Vagina (tissue), 2 donors: ENCODE measurements at regions not wholly inside any gene's neighbourhood (a gene's known extent, or its start where the extent isn't known, plus 50 kb on each side); places are given as distances from the start of the nearest gene placed in this dataset.

ENCODE experiments used
- DNase-seq, 2 donors: peaks; one replicate each; pipeline ENCODE4 v3.0.0-alpha.2; 2017; ENCODE audit errors: extremely low spot score in 2 of 2
- H3K27ac ChIP-seq: fragments of 200-600 bp; sonication (generic); one replicate; pipeline ENCODE4 v1.5.1; 2019
- H3K27me3 ChIP-seq: fragments of 200-600 bp; sonication (generic); one replicate; pipeline ENCODE4 v1.5.1; 2019
- H3K36me3 ChIP-seq, 2 donors: fragments of 200-600 bp; sonication (generic); one replicate each; pipeline ENCODE4 v1.5.1; 2017 to 2019
- H3K4me1 ChIP-seq: fragments of 200-600 bp; sonication (generic); one replicate; pipeline ENCODE4 v1.5.1; 2019
- H3K4me3 ChIP-seq, 2 donors: fragments of 200-600 bp; sonication (generic); 1 replicate in 1 of 2; 2 replicates in 1 of 2; pipeline ENCODE4 v1.5.1; 2016 to 2019
- H3K9me3 ChIP-seq: fragments of 200-600 bp; sonication (generic); one replicate; pipeline ENCODE4 v1.5.1; 2019
- POLR2A ChIP-seq, 2 donors: fragments of 450-650 bp; IDR thresholded peaks; one replicate each; pipeline ENCODE4 v1.6.1; 2017; ENCODE audit warnings: antibody characterized with exemption in 2 of 2, mild to moderate bottlenecking in 2 of 2, moderate library complexity in 2 of 2
- POLR2AphosphoS5 ChIP-seq, 2 donors: sonication (generic); formaldehyde crosslinking; IDR thresholded peaks; one replicate each; pipeline ENCODE4 v1.9.0; 2017; ENCODE audit warnings: antibody characterized with exemption in 2 of 2, mild to moderate bottlenecking in 2 of 2, low read depth in 1 of 2; ENCODE audit not compliant: insufficient read depth in 1 of 2
- intact Hi-C: fragments of 100-400 bp; cut with DNase I; formaldehyde crosslinking; loops from one replicate; pipeline ENCODE4 v1.15.1; 2023
- TF ChIP-seq, protein P1 (sequence below), 3 experiments: fragments of 450-650 bp in 2 of 3; fragments of 200-600 bp in 1 of 3; sonication (generic) in 1 of 3; IDR thresholded peaks; one replicate each; pipeline ENCODE4 v1.5.1; 2017 to 2019; ENCODE audit warnings: antibody characterized with exemption in 3 of 3, mild to moderate bottlenecking in 2 of 3, moderate library complexity in 2 of 3

DNA sequence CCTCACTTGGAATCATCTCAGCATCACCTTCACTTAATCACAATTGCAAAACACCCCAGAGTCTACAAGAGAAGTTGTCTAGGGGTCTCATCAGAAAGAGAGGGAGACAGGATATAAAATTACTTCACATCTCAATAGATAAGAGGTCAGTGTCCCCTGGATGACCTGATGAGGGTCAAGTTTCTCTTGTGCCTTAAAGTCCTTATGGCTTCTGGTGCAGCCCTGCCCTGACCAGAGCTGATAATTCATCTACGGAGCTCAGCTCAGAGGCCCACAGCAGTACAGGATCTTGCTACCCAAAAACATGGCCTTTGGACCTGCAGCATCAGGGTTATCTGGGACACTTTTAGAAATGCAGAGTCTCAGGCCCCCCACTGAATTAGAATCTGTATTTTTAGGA is 111.1 kb upstream of the GLI3 start:
- H3K36me3 ChIP-seq: no peaks in the 10 kb centered on the region
- no peak for DNase-seq
- H3K4me3 ChIP-seq: no peak overlapping the region
- no peak overlapping the region for H3K27ac ChIP-seq
- no peaks in the 10 kb centered on the region for H3K9me3 ChIP-seq
- no peak for TF ChIP-seq POLR2AphosphoS5 (IDR thresholded peaks at IDR 0.05; ENCODE audit: insufficient read depth in 1 of 2, low read depth in 1 of 2)
- intact Hi-C loops: no loop called here
- peaks cover 21% of the 10 kb centered on the region for H3K4me1 ChIP-seq
- no peaks in the 10 kb centered on the region for H3K27me3 ChIP-seq

DNA sequence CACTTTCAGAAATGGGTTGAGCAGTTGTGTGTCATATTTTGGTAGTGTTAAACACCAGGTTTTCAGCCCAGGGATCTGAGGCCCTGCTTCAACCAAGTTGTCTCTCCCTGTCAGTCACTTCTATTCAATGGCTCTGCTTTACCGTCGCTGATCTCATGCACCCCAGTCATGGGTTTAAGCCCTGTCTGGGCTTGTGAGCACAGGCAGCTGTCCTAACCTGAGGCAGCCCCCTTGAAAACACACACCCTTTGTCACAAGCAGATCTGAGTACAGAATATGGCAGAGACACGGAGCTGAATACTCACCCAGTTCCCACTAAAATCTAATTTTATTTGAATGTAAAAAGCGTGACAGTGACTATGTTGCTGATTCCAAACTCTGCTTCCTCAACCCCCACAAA is 110.6 kb upstream of the GLI3 start:
- no peak for DNase-seq
- TF ChIP-seq POLR2A (IDR thresholded peaks at IDR 0.05) (no peak), POLR2AphosphoS5 (IDR thresholded peaks at IDR 0.05; ENCODE audit: insufficient read depth in 1 of 2, low read depth in 1 of 2) (no peak)
- TF ChIP-seq, protein P1, sequence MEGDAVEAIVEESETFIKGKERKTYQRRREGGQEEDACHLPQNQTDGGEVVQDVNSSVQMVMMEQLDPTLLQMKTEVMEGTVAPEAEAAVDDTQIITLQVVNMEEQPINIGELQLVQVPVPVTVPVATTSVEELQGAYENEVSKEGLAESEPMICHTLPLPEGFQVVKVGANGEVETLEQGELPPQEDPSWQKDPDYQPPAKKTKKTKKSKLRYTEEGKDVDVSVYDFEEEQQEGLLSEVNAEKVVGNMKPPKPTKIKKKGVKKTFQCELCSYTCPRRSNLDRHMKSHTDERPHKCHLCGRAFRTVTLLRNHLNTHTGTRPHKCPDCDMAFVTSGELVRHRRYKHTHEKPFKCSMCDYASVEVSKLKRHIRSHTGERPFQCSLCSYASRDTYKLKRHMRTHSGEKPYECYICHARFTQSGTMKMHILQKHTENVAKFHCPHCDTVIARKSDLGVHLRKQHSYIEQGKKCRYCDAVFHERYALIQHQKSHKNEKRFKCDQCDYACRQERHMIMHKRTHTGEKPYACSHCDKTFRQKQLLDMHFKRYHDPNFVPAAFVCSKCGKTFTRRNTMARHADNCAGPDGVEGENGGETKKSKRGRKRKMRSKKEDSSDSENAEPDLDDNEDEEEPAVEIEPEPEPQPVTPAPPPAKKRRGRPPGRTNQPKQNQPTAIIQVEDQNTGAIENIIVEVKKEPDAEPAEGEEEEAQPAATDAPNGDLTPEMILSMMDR (IDR thresholded peaks at IDR 0.05): no peak
- H3K4me1 ChIP-seq: peaks cover 21% of the 10 kb centered on the region

DNA sequence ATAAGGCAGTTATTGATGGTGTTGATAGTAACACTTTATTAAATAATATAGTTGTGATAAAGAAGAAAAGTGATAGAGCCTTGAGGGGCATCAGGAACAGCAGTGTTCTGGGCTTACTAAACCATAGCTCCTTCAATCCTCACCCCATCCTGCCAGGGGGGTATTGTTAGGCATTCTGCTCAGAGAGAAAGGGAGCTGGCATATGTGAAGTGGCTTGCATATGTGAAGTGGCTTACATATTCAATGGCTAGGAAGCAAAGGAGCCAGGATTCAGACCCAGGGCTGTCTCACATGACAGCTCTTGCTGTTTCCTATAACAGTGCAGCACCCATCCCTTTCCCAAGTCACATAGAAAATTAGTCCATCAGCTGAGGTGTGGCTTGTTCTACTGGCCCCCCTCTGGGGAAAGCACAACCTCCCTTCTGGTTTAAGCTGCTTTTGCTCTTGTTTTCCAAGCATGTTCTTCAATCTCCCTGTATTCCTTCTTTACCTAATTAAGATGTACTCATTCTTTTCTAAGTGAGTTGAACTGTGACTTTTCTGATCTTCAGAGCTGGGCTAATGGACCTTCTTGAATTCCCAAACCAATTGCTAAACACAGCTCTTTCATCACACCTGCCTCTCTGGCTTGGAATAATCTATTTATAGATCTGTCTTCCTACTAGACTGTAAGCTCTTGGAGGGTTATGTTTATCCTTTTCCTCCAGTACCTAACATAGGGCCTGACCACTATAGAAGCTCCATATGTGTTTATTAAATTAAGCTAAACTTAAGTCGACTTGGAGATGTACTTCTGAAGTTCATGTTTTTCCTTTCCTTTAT is 108.7 kb upstream of the GLI3 start:
- no peak overlapping the region for H3K27ac ChIP-seq
- H3K27me3 ChIP-seq: no peaks in the 10 kb centered on the region
- intact Hi-C loops: no loop called here
- no peak for DNase-seq
- H3K9me3 ChIP-seq: no peaks in the 10 kb centered on the region
- no peaks in the 10 kb centered on the region for H3K36me3 ChIP-seq
- no peak for TF ChIP-seq POLR2AphosphoS5 (IDR thresholded peaks at IDR 0.05; ENCODE audit: insufficient read depth in 1 of 2, low read depth in 1 of 2)
- TF ChIP-seq, protein P1 (IDR thresholded peaks at IDR 0.05): no peak
- no peak for TF ChIP-seq POLR2A (IDR thresholded peaks at IDR 0.05)
- H3K4me3 ChIP-seq: no peak overlapping the region
- peaks cover 12% of the 10 kb centered on the region for H3K4me1 ChIP-seq

More for the DNA sequence above, 110.6 kb upstream of the GLI3 start:
- Histone ChIP-seq H3K27ac (no peak overlapping the region), H3K27me3 (no peaks in the 10 kb centered on the region), H3K4me3 (no peak overlapping the region), H3K36me3 (no peaks in the 10 kb centered on the region), H3K9me3 (no peaks in the 10 kb centered on the region)
- intact Hi-C loops: no loop called here

DNA sequence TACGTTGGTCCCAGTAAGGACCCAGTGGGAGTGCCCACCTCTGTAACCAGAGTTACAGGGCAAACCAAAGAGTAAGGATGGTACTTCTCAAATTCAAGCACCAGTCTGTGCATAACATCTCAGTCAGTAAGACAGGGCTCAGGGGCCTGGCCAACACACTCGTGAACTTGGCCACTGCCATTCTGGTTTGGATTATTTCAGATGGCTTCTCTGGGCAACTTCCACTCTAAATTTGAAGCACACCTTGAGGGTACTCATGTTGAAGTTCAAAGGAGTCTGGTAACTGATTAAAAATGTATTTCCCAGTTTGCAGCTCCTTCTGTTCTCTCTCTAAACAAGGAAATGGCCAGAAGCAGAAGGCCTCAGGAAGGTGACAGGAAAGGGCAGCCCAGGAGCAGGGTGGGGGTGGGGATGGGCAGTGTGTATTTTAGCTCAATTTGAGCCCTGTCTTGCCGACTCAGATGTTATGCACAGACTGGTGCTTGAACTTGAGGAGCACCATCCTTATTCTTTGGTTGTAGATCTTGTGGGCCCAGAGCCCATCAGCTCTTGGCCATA is 107.3 kb upstream of the GLI3 start:
- no peak for TF ChIP-seq POLR2AphosphoS5 (IDR thresholded peaks at IDR 0.05; ENCODE audit: insufficient read depth in 1 of 2, low read depth in 1 of 2)
- TF ChIP-seq, protein P1 (IDR thresholded peaks at IDR 0.05): no peak
- no peak for TF ChIP-seq POLR2A (IDR thresholded peaks at IDR 0.05)
- Histone ChIP-seq H3K4me1 (peaks cover 12% of the 10 kb centered on the region), H3K4me3 (no peak overlapping the region), H3K36me3 (no peaks in the 10 kb centered on the region), H3K27me3 (no peaks in the 10 kb centered on the region), H3K9me3 (no peaks in the 10 kb centered on the region), H3K27ac (no peak overlapping the region)
- intact Hi-C loops: no loop called here
- DNase-seq: no peak

DNA sequence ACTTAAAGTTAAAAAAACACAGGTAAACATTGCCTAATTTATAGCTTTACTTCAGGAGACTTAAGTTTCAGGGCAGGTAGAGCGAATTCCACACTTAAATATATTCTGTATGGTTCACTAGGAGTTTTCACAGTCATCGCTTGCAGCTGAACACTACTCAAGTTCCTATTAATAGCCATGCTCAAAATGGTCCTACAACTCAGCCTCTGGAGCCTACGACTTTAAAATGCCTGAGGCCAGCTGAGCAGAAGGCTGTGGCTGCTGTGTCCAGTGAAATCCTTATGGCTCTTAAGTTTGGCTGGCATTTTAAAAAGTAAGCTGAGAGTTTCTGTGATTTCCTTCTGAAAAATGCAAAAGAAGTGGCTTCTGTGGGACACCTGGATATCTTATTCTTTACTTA is 105.4 kb upstream of the GLI3 start:
- Histone ChIP-seq H3K4me3 (no peak overlapping the region), H3K27me3 (no peaks in the 10 kb centered on the region), H3K36me3 (no peaks in the 10 kb centered on the region), H3K4me1 (no peaks in the 10 kb centered on the region), H3K27ac (no peak overlapping the region), H3K9me3 (no peaks in the 10 kb centered on the region)
- TF ChIP-seq, protein P1 (IDR thresholded peaks at IDR 0.05): no peak
- TF ChIP-seq POLR2AphosphoS5 (IDR thresholded peaks at IDR 0.05; ENCODE audit: insufficient read depth in 1 of 2, low read depth in 1 of 2) (no peak), POLR2A (IDR thresholded peaks at IDR 0.05) (no peak)
- intact Hi-C loops: no loop called here
- no peak for DNase-seq
